Bronchial epithelial cell (primary cell): ENCODE measurements at regions not wholly inside any gene's neighbourhood (a gene's known extent, or its start where the extent isn't known, plus 50 kb on each side); places are given as distances from the start of the nearest gene placed in this dataset.

Experiments used
- DNase-seq: peaks from one replicate; pipeline ENCODE4 v3.0.0-alpha.2; 2010; ENCODE audit warnings: low read depth
- FAIRE-seq: peaks from 2 replicates; lab custom pipeline; 2011; peaks lifted over from hg19 to GRCh38; lab: Jason Lieb, UNC
- H3K27me3 ChIP-seq: 2 replicates; pipeline ENCODE4 v1.5.1; 2011; ENCODE audit warnings: low read length; ENCODE audit not compliant: control insufficient read depth, insufficient read depth
- H3K36me3 ChIP-seq: 2 replicates; pipeline ENCODE4 v1.5.1; 2011; ENCODE audit warnings: low read length; ENCODE audit not compliant: control insufficient read depth, insufficient read depth
- H3K4me3 ChIP-seq: 2 replicates; pipeline ENCODE4 v1.5.1; 2011; ENCODE audit warnings: mild to moderate bottlenecking, low read depth, low read length, control low read depth
- CTCF ChIP-seq: IDR thresholded peaks from 2 replicates; pipeline ENCODE4 v1.5.1; 2011; ENCODE audit warnings: mild to moderate bottlenecking, moderate library complexity, low read length, control low read depth, inconsistent platforms; ENCODE audit not compliant: insufficient read depth, severe bottlenecking

GRCh38 chrX:146127617-146128016 lies 310.0 kb downstream of the SLITRK2 start:
- Histone ChIP-seq H3K4me3 (no peak overlapping the region), H3K36me3 (no peaks in the 10 kb centered on the region), H3K27me3 (no peaks in the 10 kb centered on the region)
- TF ChIP-seq CTCF, result no peak
- FAIRE-seq (no peak), DNase-seq (no peak)

GRCh38 chrX:146141221-146141620 lies 323.6 kb downstream of the SLITRK2 start:
- Histone ChIP-seq H3K27me3 (no peaks in the 10 kb centered on the region), H3K36me3 (no peaks in the 10 kb centered on the region), H3K4me3 (no peak overlapping the region)
- FAIRE-seq (no peak), DNase-seq (no peak)
- TF ChIP-seq CTCF, result no peak

- FAIRE-seq (no peak), DNase-seq (no peak)
- no peak for TF ChIP-seq CTCF
- Histone ChIP-seq H3K4me3 (no peak overlapping the region), H3K36me3 (no peaks in the 10 kb centered on the region), H3K27me3 (no peaks in the 10 kb centered on the region)
Observed at GRCh38 chrX:146144039-146144438, 326.4 kb downstream of the SLITRK2 start.

GRCh38 chrX:146154191-146154590 lies 336.6 kb downstream of the SLITRK2 start:
- FAIRE-seq (no peak), DNase-seq (no peak)
- Histone ChIP-seq H3K36me3 (no peaks in the 10 kb centered on the region), H3K4me3 (no peak overlapping the region), H3K27me3 (no peaks in the 10 kb centered on the region)
- no peak for TF ChIP-seq CTCF

- FAIRE-seq, result no peak
- H3K4me3 ChIP-seq, result no peak overlapping the region
- no peaks in the 10 kb centered on the region for H3K36me3 ChIP-seq
- no peak for DNase-seq
- TF ChIP-seq CTCF, result no peak
- H3K27me3 ChIP-seq, result no peaks in the 10 kb centered on the region
Observed at GRCh38 chrX:146160443-146161203, 343.0 kb downstream of the SLITRK2 start.

GRCh38 chrX:146173742-146174141 lies 356.1 kb downstream of the SLITRK2 start:
- Histone ChIP-seq H3K36me3 (no peaks in the 10 kb centered on the region), H3K27me3 (no peaks in the 10 kb centered on the region), H3K4me3 (no peak overlapping the region)
- TF ChIP-seq CTCF, result no peak
- FAIRE-seq (no peak), DNase-seq (no peak)
